ENCODE measurements at regions not wholly inside any gene's neighbourhood (a gene's known extent, or its start where the extent isn't known, plus 50 kb on each side); places are given as distances from the start of the nearest gene placed in this dataset.

GRCh38 chr3:17945018-17945798, 202.8 kb upstream of the TBC1D5 start:
- TF ChIP-seq CTCF (IDR thresholded peaks at IDR 0.05) (no peak), POLR2A (IDR thresholded peaks at IDR 0.05) (no peak), POLR2AphosphoS5 (IDR thresholded peaks at IDR 0.05) (no peak)

All from suprapubic skin (tissue), 4 donors.